Loucy (cell line): ENCODE measurements at regions not wholly inside any gene's neighbourhood (a gene's known extent, or its start where the extent isn't known, plus 50 kb on each side); places are given as distances from the start of the nearest gene placed in this dataset.

Experiments used
- H2AFZ ChIP-seq: fragments of 200-600 bp; sonication (generic); 2 replicates; pipeline ENCODE4 v1.6.0; 2016; ENCODE audit warnings: antibody characterized with exemption, mild to moderate bottlenecking, low read length, moderate library complexity
- H3F3A ChIP-seq: fragments of 200-600 bp; 2 replicates; pipeline ENCODE4 v1.6.0; 2016; ENCODE audit warnings: antibody characterized with exemption, low read depth, mild to moderate bottlenecking
- H3K27me3 ChIP-seq: fragments of 200-600 bp; sonication (generic); 2 replicates; pipeline ENCODE4 v1.6.1; 2014; ENCODE audit warnings: low read length, mild to moderate bottlenecking; ENCODE audit not compliant: insufficient read depth, poor library complexity, severe bottlenecking
- H3K36me3 ChIP-seq: fragments of 200-600 bp; sonication (generic); 2 replicates; pipeline ENCODE4 v1.6.1; 2016; ENCODE audit warnings: low read length; ENCODE audit not compliant: insufficient read depth
- H3K4me1 ChIP-seq: fragments of 200-600 bp; sonication (generic); 2 replicates; pipeline ENCODE4 v1.5.1; 2014; ENCODE audit warnings: low read length, mild to moderate bottlenecking; ENCODE audit not compliant: insufficient read depth, poor library complexity, severe bottlenecking
- H3K4me2 ChIP-seq: fragments of 200-600 bp; sonication (generic); 2 replicates; pipeline ENCODE4 v1.6.0; 2014; ENCODE audit warnings: antibody characterized with exemption, low read length, low read depth, mild to moderate bottlenecking; ENCODE audit not compliant: poor library complexity, severe bottlenecking
- H3K4me3 ChIP-seq: fragments of 200-600 bp; sonication (generic); 2 replicates; pipeline ENCODE4 v1.5.1; 2014; ENCODE audit warnings: low read length, mild to moderate bottlenecking, mixed read lengths; ENCODE audit not compliant: poor library complexity, severe bottlenecking
- H3K79me2 ChIP-seq: fragments of 200-600 bp; sonication (generic); 2 replicates; pipeline ENCODE4 v1.6.1; 2014; ENCODE audit warnings: low read length; ENCODE audit not compliant: insufficient read depth
- H3K9ac ChIP-seq: fragments of 200-600 bp; sonication (generic); 2 replicates; pipeline ENCODE4 v1.6.0; 2014; ENCODE audit warnings: mild to moderate bottlenecking, low read depth, low read length, moderate library complexity; ENCODE audit not compliant: poor library complexity, severe bottlenecking
- H3K9me2 ChIP-seq: fragments of 200-600 bp; sonication (generic); replicated peaks from 2 replicates; pipeline ENCODE4 v1.6.1; 2016; ENCODE audit warnings: low read depth, low read length, mixed read lengths
- H3K9me3 ChIP-seq: fragments of 200-600 bp; sonication (generic); 2 replicates; pipeline ENCODE4 v1.6.1; 2014; ENCODE audit warnings: mild to moderate bottlenecking, antibody characterized with exemption, low read length, low read depth; ENCODE audit not compliant: insufficient read depth
- H4K20me1 ChIP-seq: fragments of 200-600 bp; sonication (generic); 2 replicates; pipeline ENCODE4 v1.6.0; 2014; ENCODE audit warnings: antibody characterized with exemption, low read length, mild to moderate bottlenecking; ENCODE audit not compliant: insufficient read depth, poor library complexity, severe bottlenecking
- EZH2phosphoT487 ChIP-seq: fragments of 200-600 bp; IDR thresholded peaks from 2 replicates; pipeline ENCODE4 v1.6.1; 2018; ENCODE audit warnings: antibody characterized with exemption, mild to moderate bottlenecking, moderate library complexity, borderline replicate concordance
- TF ChIP-seq, protein P1 (sequence below): fragments of 200-600 bp; sonication (generic); conservative IDR thresholded peaks from 2 replicates; pipeline ENCODE4 v1.5.1; 2014; ENCODE audit warnings: mild to moderate bottlenecking, antibody characterized with exemption, low read length

DNA sequence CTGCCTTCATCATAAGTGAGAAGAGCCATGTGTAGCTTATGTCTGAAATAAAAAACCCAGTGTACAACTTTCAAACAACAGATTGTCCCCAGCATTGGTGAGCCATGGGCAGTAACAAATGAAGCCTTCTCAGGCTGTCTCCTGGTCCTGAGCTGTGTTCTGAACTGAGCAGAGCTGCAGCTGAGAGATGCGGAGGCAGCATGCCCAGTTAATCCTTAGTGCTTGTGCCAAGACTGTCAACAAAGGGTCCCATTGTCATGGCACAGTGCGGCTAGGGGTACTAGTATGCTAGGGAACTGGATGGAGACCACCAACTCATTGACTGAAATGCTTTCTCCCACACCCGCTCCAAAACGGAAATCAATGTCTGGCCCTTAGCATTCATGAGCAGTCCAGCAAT is 154.3 kb downstream of the RMST start:
- H3K4me3 ChIP-seq: no peak overlapping the region
- no peak for TF ChIP-seq EZH2phosphoT487
- TF ChIP-seq, protein P1, sequence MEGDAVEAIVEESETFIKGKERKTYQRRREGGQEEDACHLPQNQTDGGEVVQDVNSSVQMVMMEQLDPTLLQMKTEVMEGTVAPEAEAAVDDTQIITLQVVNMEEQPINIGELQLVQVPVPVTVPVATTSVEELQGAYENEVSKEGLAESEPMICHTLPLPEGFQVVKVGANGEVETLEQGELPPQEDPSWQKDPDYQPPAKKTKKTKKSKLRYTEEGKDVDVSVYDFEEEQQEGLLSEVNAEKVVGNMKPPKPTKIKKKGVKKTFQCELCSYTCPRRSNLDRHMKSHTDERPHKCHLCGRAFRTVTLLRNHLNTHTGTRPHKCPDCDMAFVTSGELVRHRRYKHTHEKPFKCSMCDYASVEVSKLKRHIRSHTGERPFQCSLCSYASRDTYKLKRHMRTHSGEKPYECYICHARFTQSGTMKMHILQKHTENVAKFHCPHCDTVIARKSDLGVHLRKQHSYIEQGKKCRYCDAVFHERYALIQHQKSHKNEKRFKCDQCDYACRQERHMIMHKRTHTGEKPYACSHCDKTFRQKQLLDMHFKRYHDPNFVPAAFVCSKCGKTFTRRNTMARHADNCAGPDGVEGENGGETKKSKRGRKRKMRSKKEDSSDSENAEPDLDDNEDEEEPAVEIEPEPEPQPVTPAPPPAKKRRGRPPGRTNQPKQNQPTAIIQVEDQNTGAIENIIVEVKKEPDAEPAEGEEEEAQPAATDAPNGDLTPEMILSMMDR: no peak
- no peaks in the 10 kb centered on the region for H3K9me2 ChIP-seq
- H3K36me3 ChIP-seq: no peaks in the 10 kb centered on the region
- H3K4me1 ChIP-seq: no peaks in the 10 kb centered on the region
- no peaks in the 10 kb centered on the region for H3F3A ChIP-seq
- no peaks in the 10 kb centered on the region for H4K20me1 ChIP-seq
- no peaks in the 10 kb centered on the region for H3K9me3 ChIP-seq
- no peaks in the 10 kb centered on the region for H3K27me3 ChIP-seq
- H3K79me2 ChIP-seq: no peaks in the 10 kb centered on the region
- H3K9ac ChIP-seq: no peak overlapping the region
- no peak overlapping the region for H2AFZ ChIP-seq
- no peak overlapping the region for H3K4me2 ChIP-seq

- no peak overlapping the region for H3K4me3 ChIP-seq
- H3K79me2 ChIP-seq: no peaks in the 10 kb centered on the region
- H4K20me1 ChIP-seq: no peaks in the 10 kb centered on the region
- no peak overlapping the region for H2AFZ ChIP-seq
- no peaks in the 10 kb centered on the region for H3K9me2 ChIP-seq
- H3F3A ChIP-seq: no peaks in the 10 kb centered on the region
- no peaks in the 10 kb centered on the region for H3K4me1 ChIP-seq
- no peak overlapping the region for H3K9ac ChIP-seq
- no peaks in the 10 kb centered on the region for H3K36me3 ChIP-seq
- H3K27me3 ChIP-seq: no peaks in the 10 kb centered on the region
- H3K9me3 ChIP-seq: no peaks in the 10 kb centered on the region
- H3K4me2 ChIP-seq: no peak overlapping the region
- TF ChIP-seq, protein P1: no peak
- no peak for TF ChIP-seq EZH2phosphoT487
Observed at GRCh38 chr12:97628962-97629361, 166.4 kb downstream of the RMST start.

- Histone ChIP-seq H3K9ac (no peak overlapping the region), H3K9me3 (no peaks in the 10 kb centered on the region)
Observed at GRCh38 chr12:97629382-97629781, 166.8 kb downstream of the RMST start.

DNA sequence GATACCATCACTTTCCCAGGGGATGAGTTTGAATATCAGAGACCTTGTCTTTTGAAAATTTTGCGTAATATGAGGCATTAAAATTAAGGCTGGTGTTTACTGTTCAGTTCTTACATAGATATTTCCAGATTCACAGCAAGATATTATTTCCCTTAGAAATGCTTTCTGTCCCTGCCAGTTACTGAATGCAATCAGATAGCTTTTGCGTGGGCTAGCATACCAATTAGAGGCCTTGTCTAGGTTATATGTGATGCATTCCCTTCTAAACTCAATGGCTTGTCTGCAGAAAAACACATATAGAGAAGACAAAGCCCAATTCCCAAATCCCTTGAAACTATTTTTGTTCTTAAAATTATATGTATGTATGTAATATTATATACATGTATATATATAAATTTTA is 167.8 kb downstream of the RMST start:
- H2AFZ ChIP-seq: no peak overlapping the region
- no peaks in the 10 kb centered on the region for H3K27me3 ChIP-seq
- H3K36me3 ChIP-seq: no peaks in the 10 kb centered on the region
- H3F3A ChIP-seq: no peaks in the 10 kb centered on the region
- no peaks in the 10 kb centered on the region for H3K9me3 ChIP-seq
- H3K4me1 ChIP-seq: no peaks in the 10 kb centered on the region
- H3K79me2 ChIP-seq: no peaks in the 10 kb centered on the region
- H3K9ac ChIP-seq: no peak overlapping the region
- H3K9me2 ChIP-seq: no peaks in the 10 kb centered on the region
- H3K4me3 ChIP-seq: no peak overlapping the region
- H3K4me2 ChIP-seq: no peak overlapping the region
- TF ChIP-seq EZH2phosphoT487: no peak
- TF ChIP-seq, protein P1: no peak
- no peaks in the 10 kb centered on the region for H4K20me1 ChIP-seq

More at GRCh38 chr12:97629382-97629781, 166.8 kb downstream of the RMST start:
- H2AFZ ChIP-seq: no peak overlapping the region
- H3K36me3 ChIP-seq: no peaks in the 10 kb centered on the region
- H3K79me2 ChIP-seq: no peaks in the 10 kb centered on the region
- H3K4me1 ChIP-seq: no peaks in the 10 kb centered on the region
- TF ChIP-seq EZH2phosphoT487: no peak
- H3F3A ChIP-seq: no peaks in the 10 kb centered on the region
- no peak overlapping the region for H3K4me3 ChIP-seq
- no peaks in the 10 kb centered on the region for H4K20me1 ChIP-seq
- no peaks in the 10 kb centered on the region for H3K27me3 ChIP-seq
- no peaks in the 10 kb centered on the region for H3K9me2 ChIP-seq
- no peak overlapping the region for H3K4me2 ChIP-seq
